ENCODE measurements at regions not wholly inside any gene's neighbourhood (a gene's known extent, or its start where the extent isn't known, plus 50 kb on each side); places are given as distances from the start of the nearest gene placed in this dataset.

GRCh38 chr3:34238407-34238806 lies 440.0 kb downstream of the PDCD6IP start:
- TF ChIP-seq ZNF232 (CRISPR knock-in tag; IDR thresholded peaks at IDR 0.05) (no peak), RELA (CRISPR knock-in tag; IDR thresholded peaks at IDR 0.05; ENCODE audit: borderline replicate concordance) (no peak), KAT7 (CRISPR knock-in tag; IDR thresholded peaks at IDR 0.05; ENCODE audit: borderline replicate concordance) (no peak), ELF4 (CRISPR knock-in tag; IDR thresholded peaks at IDR 0.05; ENCODE audit: low read depth) (no peak), CTCF (IDR thresholded peaks at IDR 0.05) (no peak), TEAD4 (CRISPR knock-in tag; IDR thresholded peaks at IDR 0.05) (no peak), CREB1 (CRISPR knock-in tag; IDR thresholded peaks at IDR 0.05) (no peak)

Measured in WTC11 (cell line).